Panc1 (cell line): ENCODE measurements at regions not wholly inside any gene's neighbourhood (a gene's known extent, or its start where the extent isn't known, plus 50 kb on each side); places are given as distances from the start of the nearest gene placed in this dataset.

Experiments
- ATAC-seq: fragments of 200-7000 bp; cut with Tn5 transposase; 2 replicates; pipeline ENCODE4 v1.9.1; 2020; ENCODE audit warnings: mild to moderate bottlenecking, moderate library complexity
- BruUV-seq: library from RNA; stranded (reverse); fragments of 400-500 nt; replicated peaks from 2 replicates; lab custom pipeline; 2021; lab: Mats Ljungman, UMichigan
- CTCF ChIA-PET: fragments of 300-600 bp; sonication (Branson Sonifier 250); formaldehyde crosslinking; loops from one replicate; lab custom pipeline; 2022; ENCODE audit warnings: antibody characterized with exemption; lab: Charles Lee
- POLR2A ChIA-PET: fragments of 300-600 bp; sonication (Branson Sonifier 250); formaldehyde crosslinking; loops from one replicate; lab custom pipeline; 2022; ENCODE audit warnings: antibody characterized with exemption; lab: Charles Lee
- DNase-seq: peaks from one replicate; pipeline ENCODE4 v3.0.0-alpha.2; 2010; ENCODE audit warnings: low read depth, low spot score
- H3K27ac ChIP-seq: 2 replicates; pipeline ENCODE4 v1.5.1; 2011; ENCODE audit warnings: mild to moderate bottlenecking, low read length, inconsistent platforms
- H3K27me3 ChIP-seq: fragments of 200-500 bp; sonication (Bioruptor generic); 2 replicates; pipeline ENCODE4 v1.6.0; 2014; ENCODE audit warnings: low read length, inconsistent platforms; ENCODE audit not compliant: control insufficient read depth, insufficient read depth
- H3K36me3 ChIP-seq: fragments of 200-500 bp; sonication (Bioruptor generic); 2 replicates; pipeline ENCODE4 v1.5.1; 2014; ENCODE audit warnings: inconsistent platforms, mild to moderate bottlenecking, low read length, moderate library complexity; ENCODE audit not compliant: control insufficient read depth, insufficient read depth
- H3K4me1 ChIP-seq: 2 replicates; pipeline ENCODE4 v1.5.1; 2011; ENCODE audit warnings: inconsistent platforms, mild to moderate bottlenecking, low read length, moderate library complexity; ENCODE audit not compliant: control insufficient read depth, insufficient read depth
- H3K4me3 ChIP-seq, 2 experiments: 2 replicates each; pipeline ENCODE4 v1.5.1; 2011 to 2012; ENCODE audit warnings: low read depth in 2 of 2, low read length in 2 of 2, mild to moderate bottlenecking in 2 of 2, inconsistent platforms in 1 of 2, moderate library complexity in 1 of 2
- H3K9me3 ChIP-seq: fragments of 200-500 bp; sonication (Bioruptor generic); 2 replicates; pipeline ENCODE4 v1.5.1; 2014; ENCODE audit warnings: low read depth, mild to moderate bottlenecking, inconsistent platforms, low read length, moderate library complexity; ENCODE audit not compliant: control insufficient read depth, insufficient read depth
- CTCF ChIP-seq: fragments of 450-650 bp; IDR thresholded peaks from 2 replicates; pipeline ENCODE4 v1.5.1; 2017; ENCODE audit warnings: mild to moderate bottlenecking
- POLR2AphosphoS5 ChIP-seq: IDR thresholded peaks from 2 replicates; pipeline ENCODE4 v1.6.1; 2012; ENCODE audit warnings: mild to moderate bottlenecking, low read depth, low read length, moderate library complexity
- REST ChIP-seq, 2 experiments: IDR thresholded peaks; 2 replicates each; pipeline ENCODE4 v1.6.1; 2011 to 2012; ENCODE audit warnings: low read depth in 2 of 2, control low read depth in 1 of 2, low read length in 1 of 2, mild to moderate bottlenecking in 1 of 2, moderate library complexity in 1 of 2; ENCODE audit not compliant: insufficient read depth in 1 of 2
- SIN3A ChIP-seq: IDR thresholded peaks from 2 replicates; pipeline ENCODE4 v1.6.1; 2012; ENCODE audit warnings: low read depth, mild to moderate bottlenecking, low read length, moderate library complexity, borderline replicate concordance; ENCODE audit not compliant: insufficient read depth
- TCF7L2 ChIP-seq: IDR thresholded peaks from 2 replicates; pipeline ENCODE4 v1.6.1; 2011; ENCODE audit warnings: mild to moderate bottlenecking, low read depth, low read length, inconsistent platforms
- in situ Hi-C: cut with HindIII; loops from 2 replicates; pipeline ENCODE4 v1.10.0; 2016; ENCODE audit warnings: low sequenced_read_pairs, low pct_unique_long_range_greater_than_20kb
- intact Hi-C: fragments of 100-400 bp; cut with micrococcal nuclease; formaldehyde crosslinking; loops from one replicate; pipeline ENCODE4 v1.10.0; 2022; ENCODE audit not compliant: unreplicated experiment

GRCh38 chr9:107789001-107789700 is 299.6 kb upstream of the KLF4 start:
- TF ChIP-seq CTCF, result no peak
- intact Hi-C loops (no loop called here), in situ Hi-C loops (no loop called here)
- ATAC-seq, result no peak
- CTCF ChIA-PET, result no interaction called here
- Histone ChIP-seq H3K27ac (no peak overlapping the region), H3K4me1 (no peaks in the 10 kb centered on the region), H3K4me3 (no peak overlapping the region), H3K27me3 (no peaks in the 10 kb centered on the region), H3K9me3 (no peaks in the 10 kb centered on the region), H3K36me3 (no peaks in the 10 kb centered on the region)
- POLR2A ChIA-PET, result no interaction called here
- no peak for DNase-seq
- BruUV-seq, result no TSS peak

GRCh38 chr9:107786561-107786960 is 297.0 kb upstream of the KLF4 start:
- DNase-seq (no peak), ATAC-seq (no peak)
- H3K9me3 ChIP-seq, result no peaks in the 10 kb centered on the region
- BruUV-seq, result no TSS peak
- in situ Hi-C loops, result no loop called here
- intact Hi-C loops, result no loop called here
- H3K27ac ChIP-seq, result no peak overlapping the region
- CTCF ChIA-PET, result no interaction called here
- H3K4me1 ChIP-seq, result no peaks in the 10 kb centered on the region
- TF ChIP-seq TCF7L2, result no peak
- TF ChIP-seq CTCF, result no peak
- no peak for TF ChIP-seq REST (IDR thresholded peaks at IDR 0.05; ENCODE audit: insufficient read depth in 1 of 2, low read depth in 2 of 2, low read length in 1 of 2)
- no peak for TF ChIP-seq POLR2AphosphoS5
- TF ChIP-seq SIN3A, result no peak
- H3K36me3 ChIP-seq, result no peaks in the 10 kb centered on the region
- POLR2A ChIA-PET, result no interaction called here
- no peaks in the 10 kb centered on the region for H3K27me3 ChIP-seq
- no peak overlapping the region for H3K4me3 ChIP-seq
